MM.1S (cell line): ENCODE measurements at regions not wholly inside any gene's neighbourhood (a gene's known extent, or its start where the extent isn't known, plus 50 kb on each side); places are given as distances from the start of the nearest gene placed in this dataset.

Source experiments
- DNase-seq: peaks from one replicate; pipeline ENCODE4 v3.0.0-alpha.2; 2015
- H2AFZ ChIP-seq: fragments of 300-600 bp; sonication (generic); 2 replicates; pipeline ENCODE4 v1.6.0; 2016; ENCODE audit warnings: antibody characterized with exemption, low read length
- H3F3A ChIP-seq: fragments of 300-600 bp; sonication (generic); 2 replicates; pipeline ENCODE4 v1.6.1; 2016; ENCODE audit warnings: mild to moderate bottlenecking, antibody characterized with exemption, low read length, moderate library complexity, mixed read lengths; ENCODE audit not compliant: insufficient read depth
- H3K27ac ChIP-seq: fragments of 300-600 bp; sonication (generic); 2 replicates; pipeline ENCODE4 v1.5.1; 2016; ENCODE audit warnings: mild to moderate bottlenecking, low read length
- H3K27me3 ChIP-seq: fragments of 300-600 bp; sonication (generic); replicated peaks from 2 replicates; pipeline ENCODE4 v1.6.0; 2016; ENCODE audit warnings: low read length; ENCODE audit not compliant: insufficient read depth
- H3K36me3 ChIP-seq: fragments of 300-600 bp; sonication (generic); replicated peaks from 2 replicates; pipeline ENCODE4 v1.6.1; 2016; ENCODE audit warnings: mild to moderate bottlenecking, low read length, mixed read lengths; ENCODE audit not compliant: insufficient read depth
- H3K4me1 ChIP-seq: fragments of 300-600 bp; sonication (generic); 2 replicates; pipeline ENCODE4 v1.6.1; 2016; ENCODE audit warnings: low read length, mixed read lengths
- H3K4me2 ChIP-seq: fragments of 300-600 bp; sonication (generic); 2 replicates; pipeline ENCODE4 v1.6.0; 2016; ENCODE audit warnings: low read depth, low read length
- H3K4me3 ChIP-seq: fragments of 300-600 bp; sonication (generic); 2 replicates; pipeline ENCODE4 v1.5.1; 2016; ENCODE audit warnings: low read length, mixed read lengths
- H3K79me2 ChIP-seq: fragments of 300-600 bp; sonication (generic); 2 replicates; pipeline ENCODE4 v1.6.1; 2016; ENCODE audit warnings: mixed run types, low read length, mixed read lengths
- H3K9ac ChIP-seq: fragments of 300-600 bp; sonication (generic); 2 replicates; pipeline ENCODE4 v1.6.1; 2016; ENCODE audit warnings: low read length, mixed read lengths
- H3K9me2 ChIP-seq: fragments of 300-600 bp; sonication (generic); replicated peaks from 2 replicates; pipeline ENCODE4 v1.6.1; 2016; ENCODE audit warnings: mild to moderate bottlenecking, low read length, mixed read lengths; ENCODE audit not compliant: insufficient read depth
- H3K9me3 ChIP-seq: fragments of 300-600 bp; sonication (generic); replicated peaks from 2 replicates; pipeline ENCODE4 v1.6.1; 2016; ENCODE audit warnings: mild to moderate bottlenecking, low read length, mixed read lengths; ENCODE audit not compliant: insufficient read depth
- H4K20me1 ChIP-seq: fragments of 300-600 bp; sonication (generic); 2 replicates; pipeline ENCODE4 v1.6.1; 2016; ENCODE audit warnings: mild to moderate bottlenecking, low read length, moderate library complexity, mixed read lengths; ENCODE audit not compliant: insufficient read depth
- EZH2 ChIP-seq: fragments of 300-600 bp; sonication (generic); optimal IDR thresholded peaks from 2 replicates; pipeline ENCODE3; 2017; ENCODE audit warnings: low read depth, mild to moderate bottlenecking, antibody characterized with exemption, low read length, mixed read lengths
- EZH2phosphoT487 ChIP-seq: fragments of 300-600 bp; sonication (generic); IDR thresholded peaks from 2 replicates; pipeline ENCODE4 v1.6.1; 2018; ENCODE audit warnings: antibody characterized with exemption, low read length
- TF ChIP-seq, protein P1 (sequence below): fragments of 300-600 bp; sonication (generic); IDR thresholded peaks from 2 replicates; pipeline ENCODE4 v1.5.1; 2016; ENCODE audit warnings: antibody characterized with exemption, low read length, mixed read lengths

DNA sequence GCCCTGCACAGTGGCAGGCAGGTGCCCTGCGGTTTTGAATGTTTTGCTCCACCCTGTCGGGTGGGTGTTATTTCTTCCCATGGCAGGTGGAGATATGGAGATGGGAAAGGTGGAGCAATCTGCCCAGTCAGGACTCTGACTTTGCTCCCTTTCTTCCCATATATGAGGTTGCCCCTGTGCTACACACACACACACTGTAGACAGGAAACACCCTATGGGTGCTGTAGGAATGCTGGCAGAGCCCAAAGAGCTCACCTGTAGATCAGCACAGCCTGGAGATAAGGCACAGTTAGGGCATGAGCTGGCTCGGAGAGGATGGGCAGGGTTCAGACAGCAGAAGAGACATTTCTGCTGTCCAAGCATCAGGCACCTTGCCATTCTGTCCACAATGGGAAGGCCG is 246.0 kb upstream of the AJAP1 start:
- H3F3A ChIP-seq: no peaks in the 10 kb centered on the region
- no peak for DNase-seq
- H2AFZ ChIP-seq: no peak overlapping the region
- H3K4me2 ChIP-seq: no peak overlapping the region
- H3K9ac ChIP-seq: no peak overlapping the region
- H3K27me3 ChIP-seq: peaks cover 80% of the 10 kb centered on the region
- H3K4me1 ChIP-seq: no peaks in the 10 kb centered on the region
- no peaks in the 10 kb centered on the region for H3K9me3 ChIP-seq
- no peaks in the 10 kb centered on the region for H3K9me2 ChIP-seq
- no peak overlapping the region for H3K4me3 ChIP-seq
- H3K79me2 ChIP-seq: no peaks in the 10 kb centered on the region
- no peaks in the 10 kb centered on the region for H4K20me1 ChIP-seq
- no peaks in the 10 kb centered on the region for H3K36me3 ChIP-seq
- TF ChIP-seq, protein P1, sequence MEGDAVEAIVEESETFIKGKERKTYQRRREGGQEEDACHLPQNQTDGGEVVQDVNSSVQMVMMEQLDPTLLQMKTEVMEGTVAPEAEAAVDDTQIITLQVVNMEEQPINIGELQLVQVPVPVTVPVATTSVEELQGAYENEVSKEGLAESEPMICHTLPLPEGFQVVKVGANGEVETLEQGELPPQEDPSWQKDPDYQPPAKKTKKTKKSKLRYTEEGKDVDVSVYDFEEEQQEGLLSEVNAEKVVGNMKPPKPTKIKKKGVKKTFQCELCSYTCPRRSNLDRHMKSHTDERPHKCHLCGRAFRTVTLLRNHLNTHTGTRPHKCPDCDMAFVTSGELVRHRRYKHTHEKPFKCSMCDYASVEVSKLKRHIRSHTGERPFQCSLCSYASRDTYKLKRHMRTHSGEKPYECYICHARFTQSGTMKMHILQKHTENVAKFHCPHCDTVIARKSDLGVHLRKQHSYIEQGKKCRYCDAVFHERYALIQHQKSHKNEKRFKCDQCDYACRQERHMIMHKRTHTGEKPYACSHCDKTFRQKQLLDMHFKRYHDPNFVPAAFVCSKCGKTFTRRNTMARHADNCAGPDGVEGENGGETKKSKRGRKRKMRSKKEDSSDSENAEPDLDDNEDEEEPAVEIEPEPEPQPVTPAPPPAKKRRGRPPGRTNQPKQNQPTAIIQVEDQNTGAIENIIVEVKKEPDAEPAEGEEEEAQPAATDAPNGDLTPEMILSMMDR: no peak
- no peak overlapping the region for H3K27ac ChIP-seq

DNA sequence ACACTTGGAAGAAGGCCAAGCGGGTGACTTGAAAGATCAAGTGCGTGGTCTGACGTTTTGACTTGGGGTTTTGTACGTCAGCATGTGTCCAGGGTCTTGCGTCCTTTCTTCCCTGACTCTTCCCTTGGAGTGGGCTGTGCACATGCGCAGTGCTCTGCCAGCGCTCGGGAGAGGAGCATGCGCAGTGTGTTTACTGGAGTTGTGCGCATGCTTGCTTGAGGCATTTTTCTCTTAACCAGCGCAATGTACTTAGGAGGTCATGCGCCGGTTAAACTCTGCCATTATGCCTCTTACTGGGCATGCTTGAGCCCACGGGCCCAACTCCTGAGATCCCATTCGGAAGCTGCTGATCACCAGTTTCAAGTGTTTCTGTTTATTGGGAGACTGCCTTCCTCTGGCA is 242.5 kb upstream of the AJAP1 start:
- Histone ChIP-seq H3F3A (no peaks in the 10 kb centered on the region), H3K27ac (no peak overlapping the region), H3K9ac (no peak overlapping the region), H3K4me2 (peak overlapping the region; percentile 22; the same call in 1 of the 2 replicates), H3K27me3 (peaks cover 93% of the 10 kb centered on the region), H3K9me3 (no peaks in the 10 kb centered on the region), H3K79me2 (no peaks in the 10 kb centered on the region), H3K36me3 (no peaks in the 10 kb centered on the region), H4K20me1 (no peaks in the 10 kb centered on the region), H3K4me1 (no peaks in the 10 kb centered on the region), H2AFZ (peak overlapping the region; percentile 40), H3K9me2 (no peaks in the 10 kb centered on the region), H3K4me3 (no peak overlapping the region)
- TF ChIP-seq EZH2phosphoT487 (no peak), EZH2 (no peak)
- TF ChIP-seq, protein P1: no peak
- DNase-seq: peak; percentile 35

DNA sequence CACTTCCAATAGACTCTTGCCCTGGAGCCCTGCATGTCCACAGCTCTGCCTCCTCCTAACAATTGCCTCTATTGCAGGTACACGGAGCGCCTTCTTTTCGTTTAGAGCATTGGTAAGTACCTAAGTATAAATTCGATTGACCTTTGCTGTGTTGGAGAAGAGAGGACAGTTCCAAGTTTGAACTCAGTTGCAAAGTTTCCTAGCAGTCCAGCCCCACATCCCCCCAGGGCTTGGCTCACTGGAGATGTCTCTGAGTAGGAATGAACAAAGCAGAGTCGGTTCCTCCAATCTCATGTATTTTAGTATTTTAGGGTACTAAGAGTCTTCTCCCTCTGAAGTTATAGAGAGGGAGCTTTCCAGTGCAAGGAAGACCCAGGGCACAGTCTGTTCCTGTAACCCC is 238.9 kb upstream of the AJAP1 start:
- DNase-seq: no peak
- Histone ChIP-seq H3K9me3 (no peaks in the 10 kb centered on the region), H3F3A (no peaks in the 10 kb centered on the region), H3K4me2 (no peak overlapping the region), H3K27ac (no peak overlapping the region), H3K4me3 (no peak overlapping the region), H4K20me1 (no peaks in the 10 kb centered on the region), H3K27me3 (peaks cover 89% of the 10 kb centered on the region), H2AFZ (no peak overlapping the region), H3K9me2 (no peaks in the 10 kb centered on the region), H3K36me3 (no peaks in the 10 kb centered on the region), H3K9ac (no peak overlapping the region), H3K79me2 (no peaks in the 10 kb centered on the region), H3K4me1 (no peaks in the 10 kb centered on the region)
- TF ChIP-seq EZH2 (no peak), EZH2phosphoT487 (no peak)
- TF ChIP-seq, protein P1: no peak
